ENCODE measurements at regions not wholly inside any gene's neighbourhood (a gene's known extent, or its start where the extent isn't known, plus 50 kb on each side); places are given as distances from the start of the nearest gene placed in this dataset.

- TF ChIP-seq ZNF274 (IDR thresholded peaks at IDR 0.05; ENCODE audit: low read depth, low read length) = no peak
- TF ChIP-seq YY1 (IDR thresholded peaks at IDR 0.05; ENCODE audit: insufficient read depth, insufficient read length) = no peak
Observed at GRCh38 chr3:103342205-103342731, 907.5 kb downstream of the ZPLD1 start.
